Activated T-helper 1 cell treated with anti-CD3 and anti-CD28 coated beads, Interleukin-12 subunit alpha, Interleukin-12 subunit beta, Interleukin-2, Interleukin-4 antibody, amounts not matched to agents 30 ng/mL and 10 ng/mL and 1 ng/mL, durations not matched to agents 14 hours and 24 hours and 36 hours (primary cell): ENCODE measurements at regions not wholly inside any gene's neighbourhood (a gene's known extent, or its start where the extent isn't known, plus 50 kb on each side); places are given as distances from the start of the nearest gene placed in this dataset.

Experiments used
- DNase-seq: peaks from one replicate; pipeline ENCODE4 v3.0.0; 2021; ENCODE audit warnings: low spot score
- H3K27ac Mint-ChIP-seq: one replicate; pipeline ENCODE4 v1.8.0; 2021; ENCODE audit warnings: mild to moderate bottlenecking, mixed read lengths
- H3K27me3 Mint-ChIP-seq: one replicate; pipeline ENCODE4 v1.8.0; 2022; ENCODE audit warnings: mild to moderate bottlenecking, moderate library complexity, mixed read lengths; ENCODE audit not compliant: insufficient read depth
- H3K36me3 Mint-ChIP-seq: one replicate; pipeline ENCODE4 v1.8.0; 2021; ENCODE audit warnings: low read depth, mixed read lengths
- H3K4me1 Mint-ChIP-seq: one replicate; pipeline ENCODE4 v1.8.0; 2021; ENCODE audit warnings: low read depth, mixed read lengths
- H3K4me3 Mint-ChIP-seq: one replicate; pipeline ENCODE4 v1.8.0; 2021; ENCODE audit warnings: mild to moderate bottlenecking, moderate library complexity, mixed read lengths
- H3K9me3 Mint-ChIP-seq: one replicate; pipeline ENCODE4 v1.8.0; 2021; ENCODE audit warnings: mixed read lengths
- intact Hi-C: fragments of 100-400 bp; cut with micrococcal nuclease; formaldehyde crosslinking; loops from one replicate; pipeline ENCODE4 v1.15.1; 2024

GRCh38 chr14:83994020-83994419, 1535.9 kb upstream of the FLRT2 start:
- Mint-ChIP-seq H3K9me3 (peaks cover 19% of the 10 kb centered on the region), H3K4me3 (no peak overlapping the region), H3K36me3 (no peaks in the 10 kb centered on the region), H3K4me1 (no peaks in the 10 kb centered on the region), H3K27me3 (no peaks in the 10 kb centered on the region), H3K27ac (no peak overlapping the region)
- no peak for DNase-seq
- intact Hi-C loops = no loop called here

GRCh38 chr14:84001023-84001422, 1528.9 kb upstream of the FLRT2 start:
- H3K36me3 Mint-ChIP-seq = no peaks in the 10 kb centered on the region
- H3K9me3 Mint-ChIP-seq = peaks cover 20% of the 10 kb centered on the region
- H3K27me3 Mint-ChIP-seq = no peaks in the 10 kb centered on the region
- intact Hi-C loops = no loop called here
- H3K27ac Mint-ChIP-seq = no peak overlapping the region
- no peak for DNase-seq
- no peaks in the 10 kb centered on the region for H3K4me1 Mint-ChIP-seq
- H3K4me3 Mint-ChIP-seq = no peak overlapping the region

DNA sequence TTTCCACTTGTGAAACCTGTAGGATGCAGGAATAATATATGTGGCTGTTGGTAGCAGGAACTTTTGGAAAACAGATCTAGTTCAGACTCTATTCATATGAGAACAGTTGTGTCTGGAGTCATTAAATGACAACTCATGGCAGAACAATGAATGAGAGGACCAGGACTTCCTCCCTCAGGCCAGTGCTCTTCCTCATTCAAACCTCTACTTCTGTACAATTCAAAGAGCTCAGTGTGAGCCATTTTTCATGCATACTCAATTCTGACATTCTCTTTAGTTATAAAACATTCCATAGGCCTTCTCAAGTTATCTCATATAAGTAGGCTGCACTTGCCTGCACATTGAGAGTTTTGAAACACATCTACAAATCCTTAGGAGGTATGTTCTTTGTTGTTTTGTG, 1526.6 kb upstream of the FLRT2 start:
- Mint-ChIP-seq H3K27ac (no peak overlapping the region), H3K9me3 (peaks cover 21% of the 10 kb centered on the region), H3K36me3 (no peaks in the 10 kb centered on the region), H3K27me3 (no peaks in the 10 kb centered on the region), H3K4me3 (no peak overlapping the region), H3K4me1 (no peaks in the 10 kb centered on the region)
- intact Hi-C loops = no loop called here
- no peak for DNase-seq

DNA sequence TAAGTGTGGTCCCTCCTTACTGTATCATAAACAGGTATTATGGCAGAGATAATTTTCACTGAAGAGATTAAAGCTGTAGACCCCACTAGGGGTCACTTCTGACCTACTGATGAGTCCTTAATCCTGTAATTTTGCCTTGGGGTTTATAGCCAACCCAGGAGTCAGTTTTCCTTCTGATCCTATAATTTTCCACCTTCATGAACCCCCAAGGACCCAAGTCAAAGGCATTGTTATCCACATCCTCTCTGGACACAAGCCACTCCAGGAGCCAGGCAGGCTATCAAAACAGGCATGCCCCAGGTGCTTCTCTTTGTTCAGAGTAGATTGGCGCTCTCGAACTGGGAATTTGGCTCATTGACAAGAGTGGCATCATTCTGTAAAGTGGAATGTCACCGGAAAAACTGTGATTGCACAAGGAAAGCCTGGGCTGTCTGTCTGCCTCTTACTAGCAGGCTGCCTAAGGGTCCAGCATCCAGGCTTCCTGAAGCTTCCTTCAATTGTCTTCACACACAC, 1523.2 kb upstream of the FLRT2 start:
- Mint-ChIP-seq H3K36me3 (no peaks in the 10 kb centered on the region), H3K27me3 (no peaks in the 10 kb centered on the region), H3K4me3 (no peak overlapping the region), H3K4me1 (no peaks in the 10 kb centered on the region), H3K27ac (no peak overlapping the region), H3K9me3 (peaks cover 16% of the 10 kb centered on the region)
- DNase-seq = no peak
- intact Hi-C loops = no loop called here

DNA sequence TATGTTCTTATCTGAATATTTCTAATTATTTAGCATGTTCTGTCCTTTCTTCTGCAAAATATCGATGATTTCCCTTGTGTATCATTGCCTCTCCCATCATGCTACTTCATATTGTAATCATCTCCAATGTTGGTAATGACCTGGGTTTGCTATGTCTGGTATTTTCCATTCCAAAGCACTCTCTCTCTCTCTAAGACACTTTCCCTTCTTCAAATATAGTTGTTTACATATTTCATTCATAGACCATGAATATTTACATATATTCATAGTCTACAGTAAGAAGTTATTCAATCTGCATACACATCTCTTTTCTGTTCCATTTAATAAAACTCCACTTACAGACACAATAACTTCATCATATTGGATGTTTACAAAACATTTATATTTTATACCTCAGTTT, 1516.5 kb upstream of the FLRT2 start:
- Mint-ChIP-seq H3K4me1 (no peaks in the 10 kb centered on the region), H3K9me3 (peaks cover 7% of the 10 kb centered on the region), H3K36me3 (no peaks in the 10 kb centered on the region), H3K27ac (no peak overlapping the region), H3K27me3 (peaks cover 1% of the 10 kb centered on the region), H3K4me3 (no peak overlapping the region)
- no peak for DNase-seq
- intact Hi-C loops = no loop called here

- intact Hi-C loops = no loop called here
- no peaks in the 10 kb centered on the region for H3K4me1 Mint-ChIP-seq
- H3K36me3 Mint-ChIP-seq = no peaks in the 10 kb centered on the region
- no peak overlapping the region for H3K27ac Mint-ChIP-seq
- H3K9me3 Mint-ChIP-seq = peaks cover 7% of the 10 kb centered on the region
- DNase-seq = no peak
- no peak overlapping the region for H3K4me3 Mint-ChIP-seq
- H3K27me3 Mint-ChIP-seq = peaks cover under 1% of the 10 kb centered on the region
Measured at GRCh38 chr14:84017495-84017894, 1512.4 kb upstream of the FLRT2 start.

DNA sequence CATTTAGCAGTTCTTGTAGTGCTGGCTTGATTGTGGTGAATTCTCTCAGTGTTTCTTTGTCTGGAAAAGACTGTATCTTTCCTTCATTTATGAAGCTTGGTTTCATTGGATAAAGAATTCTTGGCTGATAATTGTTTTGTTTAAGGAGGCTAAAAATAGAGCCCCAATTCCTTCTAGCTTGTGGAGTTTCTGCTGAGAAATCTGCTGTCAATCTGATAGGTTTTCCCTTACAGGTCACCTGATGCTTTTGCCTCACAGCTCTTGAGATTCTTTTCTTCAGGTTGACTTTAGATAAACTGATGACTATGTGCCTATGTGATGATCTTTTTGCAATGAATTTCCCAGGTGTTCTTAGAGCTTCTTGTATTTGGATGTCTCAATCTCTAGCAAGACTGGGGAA, 1508.5 kb upstream of the FLRT2 start:
- no peak overlapping the region for H3K27ac Mint-ChIP-seq
- H3K4me3 Mint-ChIP-seq = no peak overlapping the region
- no peaks in the 10 kb centered on the region for H3K36me3 Mint-ChIP-seq
- H3K4me1 Mint-ChIP-seq = no peaks in the 10 kb centered on the region
- no peaks in the 10 kb centered on the region for H3K27me3 Mint-ChIP-seq
- no peak for DNase-seq
- peaks cover 12% of the 10 kb centered on the region for H3K9me3 Mint-ChIP-seq
- intact Hi-C loops = no loop called here

GRCh38 chr14:84024231-84024820, 1505.6 kb upstream of the FLRT2 start:
- Mint-ChIP-seq H3K9me3 (peaks cover 12% of the 10 kb centered on the region), H3K27ac (no peak overlapping the region), H3K27me3 (no peaks in the 10 kb centered on the region), H3K4me3 (no peak overlapping the region), H3K4me1 (no peaks in the 10 kb centered on the region), H3K36me3 (no peaks in the 10 kb centered on the region)
- intact Hi-C loops = no loop called here
- DNase-seq = no peak

DNA sequence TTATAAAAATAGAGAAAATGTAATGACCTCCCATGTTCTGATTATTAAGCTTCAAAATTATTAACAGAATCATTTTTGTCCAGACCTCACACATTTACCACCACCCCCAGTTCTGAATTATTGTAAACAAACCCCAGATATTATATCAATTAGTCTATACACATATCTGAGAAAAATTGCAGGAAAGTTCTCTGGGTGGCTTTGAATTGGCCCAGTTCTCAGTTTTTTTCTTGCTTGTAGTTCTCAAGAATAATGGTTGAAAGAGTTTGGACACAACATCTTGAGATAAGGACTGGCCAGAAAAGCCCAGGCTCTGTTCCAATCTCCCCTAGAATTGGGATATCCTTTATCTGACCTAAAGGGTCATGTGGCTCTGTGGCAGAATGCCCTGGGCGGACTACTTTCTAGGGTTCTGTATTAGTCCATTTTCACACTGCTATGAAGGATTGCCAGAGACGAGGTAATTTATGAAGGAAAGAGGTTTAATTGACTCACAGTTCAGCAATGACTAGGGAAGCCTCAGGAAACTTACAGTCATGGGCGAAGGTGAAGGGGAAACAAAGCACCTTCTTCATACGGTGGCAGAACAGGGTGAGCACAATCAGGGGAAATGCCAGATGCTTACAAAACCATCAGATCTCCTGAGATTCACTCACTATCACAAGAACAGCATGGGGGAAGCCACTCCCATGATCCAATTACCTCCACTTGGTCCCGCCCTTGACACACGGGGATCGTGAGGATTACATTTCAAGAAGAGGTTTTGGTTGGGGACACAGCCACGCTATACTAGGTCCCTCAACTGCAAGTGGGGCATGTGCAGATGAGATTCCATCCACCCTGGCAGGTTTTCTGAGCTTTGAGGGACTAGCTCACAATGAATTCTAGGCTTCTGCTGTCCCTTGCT, 1504.6 kb upstream of the FLRT2 start:
- DNase-seq = no peak
- Mint-ChIP-seq H3K9me3 (peaks cover 17% of the 10 kb centered on the region), H3K4me1 (no peaks in the 10 kb centered on the region), H3K36me3 (no peaks in the 10 kb centered on the region), H3K27ac (no peak overlapping the region), H3K27me3 (no peaks in the 10 kb centered on the region), H3K4me3 (no peak overlapping the region)
- intact Hi-C loops = no loop called here

- Mint-ChIP-seq H3K36me3 (no peaks in the 10 kb centered on the region), H3K4me1 (no peaks in the 10 kb centered on the region), H3K4me3 (no peak overlapping the region), H3K9me3 (peaks cover 17% of the 10 kb centered on the region), H3K27ac (no peak overlapping the region), H3K27me3 (no peaks in the 10 kb centered on the region)
- intact Hi-C loops = no loop called here
- no peak for DNase-seq
Measured at GRCh38 chr14:84027351-84027750, 1502.6 kb upstream of the FLRT2 start.

- H3K36me3 Mint-ChIP-seq = no peaks in the 10 kb centered on the region
- intact Hi-C loops = no loop called here
- no peak for DNase-seq
- H3K4me1 Mint-ChIP-seq = no peaks in the 10 kb centered on the region
- no peaks in the 10 kb centered on the region for H3K27me3 Mint-ChIP-seq
- H3K9me3 Mint-ChIP-seq = peaks cover 17% of the 10 kb centered on the region
- no peak overlapping the region for H3K27ac Mint-ChIP-seq
- H3K4me3 Mint-ChIP-seq = no peak overlapping the region
Measured at GRCh38 chr14:84028080-84028604, 1501.8 kb upstream of the FLRT2 start.

DNA sequence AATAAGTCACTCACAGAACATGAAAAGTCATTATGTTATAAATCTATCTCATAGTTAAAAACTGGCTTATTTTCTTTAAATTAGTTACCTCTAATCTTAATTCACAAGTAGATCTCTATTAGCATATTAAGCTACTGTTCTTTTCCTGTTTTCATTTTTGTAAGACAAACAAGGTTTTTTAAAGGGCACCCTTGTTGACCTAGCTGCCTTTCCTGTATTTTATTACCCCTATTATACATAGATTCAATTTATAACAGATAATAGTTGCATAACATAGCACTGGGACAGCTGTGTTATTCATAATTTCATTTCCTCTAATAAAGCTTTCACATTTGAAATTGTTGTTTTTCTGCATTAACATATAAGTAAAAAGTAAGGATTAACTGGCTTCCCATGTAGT, 1500.7 kb upstream of the FLRT2 start:
- no peak overlapping the region for H3K27ac Mint-ChIP-seq
- H3K4me1 Mint-ChIP-seq = no peaks in the 10 kb centered on the region
- H3K9me3 Mint-ChIP-seq = peaks cover 6% of the 10 kb centered on the region
- DNase-seq = no peak
- no peak overlapping the region for H3K4me3 Mint-ChIP-seq
- no peaks in the 10 kb centered on the region for H3K36me3 Mint-ChIP-seq
- H3K27me3 Mint-ChIP-seq = no peaks in the 10 kb centered on the region
- intact Hi-C loops = no loop called here

- Mint-ChIP-seq H3K27ac (no peak overlapping the region), H3K27me3 (no peaks in the 10 kb centered on the region), H3K4me1 (no peaks in the 10 kb centered on the region), H3K9me3 (peaks cover 5% of the 10 kb centered on the region), H3K36me3 (no peaks in the 10 kb centered on the region), H3K4me3 (no peak overlapping the region)
- intact Hi-C loops = no loop called here
- no peak for DNase-seq
Measured at GRCh38 chr14:84029720-84030119, 1500.2 kb upstream of the FLRT2 start.
